ENCODE measurements at regions not wholly inside any gene's neighbourhood (a gene's known extent, or its start where the extent isn't known, plus 50 kb on each side); places are given as distances from the start of the nearest gene placed in this dataset.

DNA sequence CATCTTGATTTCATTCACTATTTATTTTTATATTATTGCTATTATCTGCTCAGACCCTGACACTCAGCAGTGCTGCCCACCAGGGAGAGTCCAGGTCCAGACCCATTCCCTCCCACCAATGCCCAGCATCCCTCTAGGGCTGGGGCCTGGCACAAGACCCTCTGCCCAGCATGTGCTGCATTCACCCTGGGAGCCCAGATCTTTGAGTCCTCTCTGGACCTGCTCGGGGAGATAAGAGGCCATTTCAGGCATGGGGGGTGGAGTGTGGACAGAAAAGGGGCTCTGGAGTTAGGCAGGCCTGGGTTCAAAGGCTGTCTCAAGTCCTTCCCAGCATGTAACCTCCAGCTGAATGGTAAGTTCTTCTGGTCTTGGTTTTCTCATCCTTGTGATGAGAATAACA lies 209.6 kb downstream of the CYP26B1 start:
- no peak for DNase-seq (ENCODE audit: extremely low spot score, unreplicated experiment)
- no peak for TF ChIP-seq CTCF (IDR thresholded peaks at IDR 0.05)
- H3K9me3 Mint-ChIP-seq (ENCODE audit: unreplicated experiment) = no peaks in the 10 kb centered on the region
- H3K36me3 Mint-ChIP-seq (ENCODE audit: unreplicated experiment) = no peaks in the 10 kb centered on the region
- no peak overlapping the region for H3K4me3 Mint-ChIP-seq (ENCODE audit: unreplicated experiment)
- peaks cover 44% of the 10 kb centered on the region for H3K4me1 Mint-ChIP-seq (ENCODE audit: unreplicated experiment)
- H3K27ac Mint-ChIP-seq (ENCODE audit: unreplicated experiment) = no peak overlapping the region
- H3K27me3 Mint-ChIP-seq (ENCODE audit: unreplicated experiment) = peaks cover 2% of the 10 kb centered on the region

- no peaks in the 10 kb centered on the region for H3K36me3 Mint-ChIP-seq (ENCODE audit: unreplicated experiment)
- H3K27me3 Mint-ChIP-seq (ENCODE audit: unreplicated experiment) = peaks cover 5% of the 10 kb centered on the region
- DNase-seq (ENCODE audit: extremely low spot score, unreplicated experiment) = no peak
- no peak for TF ChIP-seq CTCF (IDR thresholded peaks at IDR 0.05)
- H3K4me1 Mint-ChIP-seq (ENCODE audit: unreplicated experiment) = peaks cover 41% of the 10 kb centered on the region
- no peak overlapping the region for H3K27ac Mint-ChIP-seq (ENCODE audit: unreplicated experiment)
- no peaks in the 10 kb centered on the region for H3K9me3 Mint-ChIP-seq (ENCODE audit: unreplicated experiment)
- H3K4me3 Mint-ChIP-seq (ENCODE audit: unreplicated experiment) = no peak overlapping the region
Observed at GRCh38 chr2:71937396-71937795, 210.3 kb downstream of the CYP26B1 start.

- Mint-ChIP-seq H3K27me3 (ENCODE audit: unreplicated experiment) (peaks cover 7% of the 10 kb centered on the region), H3K4me3 (ENCODE audit: unreplicated experiment) (no peak overlapping the region), H3K27ac (ENCODE audit: unreplicated experiment) (no peak overlapping the region), H3K36me3 (ENCODE audit: unreplicated experiment) (no peaks in the 10 kb centered on the region), H3K4me1 (ENCODE audit: unreplicated experiment) (peaks cover 32% of the 10 kb centered on the region), H3K9me3 (ENCODE audit: unreplicated experiment) (no peaks in the 10 kb centered on the region)
- TF ChIP-seq CTCF (IDR thresholded peaks at IDR 0.05) = no peak
- no peak for DNase-seq (ENCODE audit: extremely low spot score, unreplicated experiment)
Observed at GRCh38 chr2:71936076-71937030, 211.3 kb downstream of the CYP26B1 start.

DNA sequence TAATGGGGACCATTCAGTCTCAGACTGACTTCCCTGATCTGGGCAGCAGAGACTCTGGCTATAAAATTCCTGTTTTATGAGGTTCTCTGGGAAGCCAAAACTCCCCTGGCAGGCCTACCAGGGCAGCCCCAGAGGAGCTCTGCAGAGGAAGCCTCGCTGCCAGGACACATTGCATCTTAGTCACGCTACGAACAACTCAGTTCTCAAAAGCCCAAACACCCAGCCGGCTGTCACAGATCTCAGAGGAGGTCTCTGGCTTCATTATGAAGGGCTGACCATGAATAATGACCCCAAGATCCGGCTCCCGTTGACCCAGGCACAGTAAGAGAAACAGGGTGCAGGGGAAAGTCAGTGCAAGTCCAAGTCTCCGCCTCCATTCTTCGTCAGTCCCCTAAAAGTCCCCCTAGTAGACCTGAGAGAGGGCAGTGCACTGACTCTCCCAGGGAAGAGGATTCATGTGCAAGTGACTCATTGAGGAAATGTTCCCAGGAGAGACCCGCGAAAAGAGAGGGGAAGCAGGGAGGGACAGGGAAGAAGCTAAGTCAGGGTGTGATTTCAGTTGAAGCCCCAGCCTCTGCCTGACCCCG lies 212.3 kb downstream of the CYP26B1 start:
- Mint-ChIP-seq H3K4me3 (ENCODE audit: unreplicated experiment) (no peak overlapping the region), H3K9me3 (ENCODE audit: unreplicated experiment) (no peaks in the 10 kb centered on the region), H3K4me1 (ENCODE audit: unreplicated experiment) (peaks cover 22% of the 10 kb centered on the region), H3K27me3 (ENCODE audit: unreplicated experiment) (peaks cover 7% of the 10 kb centered on the region), H3K27ac (ENCODE audit: unreplicated experiment) (no peak overlapping the region), H3K36me3 (ENCODE audit: unreplicated experiment) (no peaks in the 10 kb centered on the region)
- no peak for DNase-seq (ENCODE audit: extremely low spot score, unreplicated experiment)
- TF ChIP-seq CTCF (IDR thresholded peaks at IDR 0.05) = no peak

- no peak for TF ChIP-seq CTCF (IDR thresholded peaks at IDR 0.05)
- Mint-ChIP-seq H3K4me1 (ENCODE audit: unreplicated experiment) (peaks cover 16% of the 10 kb centered on the region), H3K27me3 (ENCODE audit: unreplicated experiment) (peaks cover 7% of the 10 kb centered on the region), H3K9me3 (ENCODE audit: unreplicated experiment) (no peaks in the 10 kb centered on the region), H3K27ac (ENCODE audit: unreplicated experiment) (no peak overlapping the region), H3K36me3 (ENCODE audit: unreplicated experiment) (no peaks in the 10 kb centered on the region), H3K4me3 (ENCODE audit: unreplicated experiment) (no peak overlapping the region)
- peak; percentile 73 for DNase-seq (ENCODE audit: extremely low spot score, unreplicated experiment)
Observed at GRCh38 chr2:71934595-71935261, 212.9 kb downstream of the CYP26B1 start.

Data from osteocyte (in vitro differentiated cells).